Gastrocnemius medialis (tissue), 4 donors: ENCODE measurements at regions not wholly inside any gene's neighbourhood (a gene's known extent, or its start where the extent isn't known, plus 50 kb on each side); places are given as distances from the start of the nearest gene placed in this dataset.

Experiments
- ATAC-seq, 2 donors: fragments of 150-250 bp; one replicate each; pipeline ENCODE4 v1.9.1; 2016
- DNase-seq, 2 donors: peaks; one replicate each; pipeline ENCODE4 v3.0.0-alpha.2; 2019
- H3K27ac ChIP-seq, 4 donors: fragments of 200-600 bp; sonication (generic); 1 replicate in 1 of 4; 2 replicates in 3 of 4; pipeline ENCODE4 v1.5.1; 2016 to 2018; ENCODE audit warnings: mild to moderate bottlenecking in 2 of 4, moderate library complexity in 1 of 4
- H3K27me3 ChIP-seq, 3 donors: fragments of 200-600 bp; sonication (generic) in 2 of 3; 1 replicate in 1 of 3; 2 replicates in 2 of 3; pipeline versions ENCODE4 v1.5.1 to v1.6.0; 2016 to 2019; ENCODE audit warnings: mild to moderate bottlenecking in 1 of 3, moderate library complexity in 1 of 3
- H3K36me3 ChIP-seq, 2 donors: fragments of 200-600 bp; sonication (generic) in 1 of 2; one replicate each; pipeline ENCODE4 v1.5.1; 2017 to 2018
- H3K4me1 ChIP-seq, 2 donors: fragments of 200-600 bp; sonication (generic) in 1 of 2; one replicate each; pipeline ENCODE4 v1.5.1; 2016 to 2017; ENCODE audit warnings: mild to moderate bottlenecking in 2 of 2
- H3K4me3 ChIP-seq, 4 donors: fragments of 200-600 bp; sonication (generic) in 3 of 4; 1 replicate in 1 of 4; 2 replicates in 3 of 4; pipeline ENCODE4 v1.5.1; 2016 to 2019; ENCODE audit warnings: mild to moderate bottlenecking in 2 of 4
- H3K9me3 ChIP-seq, 3 donors: fragments of 200-600 bp; sonication (generic) in 2 of 3; 1 replicate in 1 of 3; 2 replicates in 2 of 3; pipeline ENCODE4 v1.5.1; 2016 to 2019
- POLR2A ChIP-seq, 2 donors: fragments of 450-650 bp; IDR thresholded peaks; one replicate each; pipeline ENCODE4 v1.6.1; 2017; ENCODE audit warnings: antibody characterized with exemption in 2 of 2, mild to moderate bottlenecking in 2 of 2, moderate library complexity in 2 of 2
- in situ Hi-C, 4 donors: fragments of 200-750 bp; cut with MboI; loops; one replicate each; pipeline versions ENCODE4 v1.15.0 to v1.8.0; 2017; ENCODE audit warnings: low sequenced_read_pairs in 4 of 4
- intact Hi-C: fragments of 100-400 bp; cut with DNase I; formaldehyde crosslinking; loops from one replicate; pipeline ENCODE4 v1.15.1; 2023; ENCODE audit warnings: low total_unique reads
- TF ChIP-seq, protein P1 (sequence below), 5 experiments: fragments of 450-650 bp in 3 of 5; fragments of 200-600 bp in 2 of 5; sonication (generic) in 2 of 5; IDR thresholded peaks in 4 of 5; conservative IDR thresholded peaks in 1 of 5; 1 replicate in 4 of 5; 2 replicates in 1 of 5; pipeline ENCODE4 v1.5.1; 2016 to 2019; ENCODE audit warnings: antibody characterized with exemption in 5 of 5, mild to moderate bottlenecking in 3 of 5, moderate library complexity in 3 of 5

DNA sequence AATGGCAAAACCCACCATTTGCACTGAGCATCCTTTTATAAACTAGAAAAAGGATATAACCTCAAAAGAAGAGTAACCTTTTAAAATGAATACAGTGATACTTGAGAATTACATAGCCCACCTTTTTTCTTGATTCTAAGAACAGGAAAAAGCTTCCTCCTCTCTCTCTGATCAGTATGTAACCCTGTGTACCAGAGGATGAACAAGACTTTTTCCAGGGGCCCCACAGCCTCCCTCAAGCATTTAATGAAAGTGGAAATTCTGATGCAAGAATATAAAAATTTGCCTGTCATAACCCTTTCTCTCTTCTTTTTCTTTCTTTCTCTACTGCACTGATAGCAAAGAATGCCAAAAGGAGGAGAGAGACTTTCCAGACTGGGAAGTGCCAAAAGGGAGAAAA, 64.2 kb upstream of the BTN3A2 start:
- H3K27ac ChIP-seq, result no peak overlapping the region
- intact Hi-C loops (no loop called here), in situ Hi-C loops (no loop called here)
- H3K9me3 ChIP-seq, result no peaks in the 10 kb centered on the region
- no peak overlapping the region for H3K4me3 ChIP-seq
- DNase-seq (no peak), ATAC-seq (no peak)
- H3K36me3 ChIP-seq, result no peaks in the 10 kb centered on the region
- peaks cover 16 to 20% of the 10 kb centered on the region in 2 donors for H3K4me1 ChIP-seq
- TF ChIP-seq, protein P1, sequence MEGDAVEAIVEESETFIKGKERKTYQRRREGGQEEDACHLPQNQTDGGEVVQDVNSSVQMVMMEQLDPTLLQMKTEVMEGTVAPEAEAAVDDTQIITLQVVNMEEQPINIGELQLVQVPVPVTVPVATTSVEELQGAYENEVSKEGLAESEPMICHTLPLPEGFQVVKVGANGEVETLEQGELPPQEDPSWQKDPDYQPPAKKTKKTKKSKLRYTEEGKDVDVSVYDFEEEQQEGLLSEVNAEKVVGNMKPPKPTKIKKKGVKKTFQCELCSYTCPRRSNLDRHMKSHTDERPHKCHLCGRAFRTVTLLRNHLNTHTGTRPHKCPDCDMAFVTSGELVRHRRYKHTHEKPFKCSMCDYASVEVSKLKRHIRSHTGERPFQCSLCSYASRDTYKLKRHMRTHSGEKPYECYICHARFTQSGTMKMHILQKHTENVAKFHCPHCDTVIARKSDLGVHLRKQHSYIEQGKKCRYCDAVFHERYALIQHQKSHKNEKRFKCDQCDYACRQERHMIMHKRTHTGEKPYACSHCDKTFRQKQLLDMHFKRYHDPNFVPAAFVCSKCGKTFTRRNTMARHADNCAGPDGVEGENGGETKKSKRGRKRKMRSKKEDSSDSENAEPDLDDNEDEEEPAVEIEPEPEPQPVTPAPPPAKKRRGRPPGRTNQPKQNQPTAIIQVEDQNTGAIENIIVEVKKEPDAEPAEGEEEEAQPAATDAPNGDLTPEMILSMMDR (IDR thresholded peaks at IDR 0.05 in 4 of 5, conservative IDR thresholded peaks at IDR 0.05 in 1 of 5), result no peak
- no peak for TF ChIP-seq POLR2A (IDR thresholded peaks at IDR 0.05)
- no peaks in the 10 kb centered on the region for H3K27me3 ChIP-seq

DNA sequence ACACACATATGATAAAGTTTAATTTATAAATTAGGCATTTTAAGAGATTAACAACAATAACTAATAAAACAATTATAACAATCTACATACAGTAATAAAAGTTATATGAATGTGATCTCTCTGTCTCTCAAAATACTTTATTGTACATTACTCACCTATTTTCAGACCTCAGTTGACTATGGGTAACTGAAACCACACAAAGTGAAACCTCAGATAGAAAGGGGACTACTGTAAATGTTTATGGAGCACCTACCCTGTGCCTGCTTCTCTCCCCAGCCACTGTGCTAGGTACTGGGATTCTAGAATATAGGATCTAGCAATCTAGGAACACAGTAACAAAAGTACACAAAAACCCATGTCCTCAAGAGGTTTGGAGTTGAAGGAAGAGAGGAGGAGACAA, 63.4 kb upstream of the BTN3A2 start:
- no peaks in the 10 kb centered on the region for H3K27me3 ChIP-seq
- TF ChIP-seq POLR2A (IDR thresholded peaks at IDR 0.05), result no peak
- TF ChIP-seq, protein P1 (IDR thresholded peaks at IDR 0.05 in 4 of 5, conservative IDR thresholded peaks at IDR 0.05 in 1 of 5), result no peak
- in situ Hi-C loops, result no loop called here

DNA sequence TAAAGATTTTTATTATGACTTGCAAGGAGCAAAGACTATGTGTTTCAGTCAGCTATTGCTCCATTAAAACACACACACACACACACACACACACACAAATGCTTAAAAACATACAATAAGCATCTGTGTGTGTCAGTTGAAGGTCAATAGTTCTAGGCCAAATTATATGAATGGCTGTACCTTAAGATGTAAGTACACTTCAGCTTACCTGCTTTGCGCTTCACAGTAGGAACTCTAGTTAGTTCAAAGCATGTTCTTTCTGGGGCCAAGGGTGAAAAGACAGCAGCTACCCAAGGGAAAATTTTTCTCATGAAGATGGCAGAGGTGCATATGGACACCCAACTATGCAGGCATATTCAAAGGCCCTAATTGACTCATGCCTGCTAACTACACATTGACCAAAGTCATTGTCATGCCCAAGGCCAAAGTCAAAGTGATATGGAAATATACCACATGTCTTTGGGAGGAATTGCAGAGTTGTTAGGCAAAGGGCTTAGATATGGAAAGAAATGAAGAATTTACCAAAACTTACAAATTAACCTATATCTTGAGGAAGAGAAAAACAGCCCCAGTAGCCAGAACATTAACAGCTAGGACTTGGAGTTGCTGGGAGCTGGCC, 61.9 kb upstream of the BTN3A2 start:
- peaks cover under 1 to 1% of the 10 kb centered on the region in 2 donors for H3K4me1 ChIP-seq
- in situ Hi-C loops (no loop called here), intact Hi-C loops (no loop called here)
- no peak overlapping the region for H3K27ac ChIP-seq
- TF ChIP-seq, protein P1 (IDR thresholded peaks at IDR 0.05 in 4 of 5, conservative IDR thresholded peaks at IDR 0.05 in 1 of 5), result no peak
- TF ChIP-seq POLR2A (IDR thresholded peaks at IDR 0.05), result no peak
- no peak for ATAC-seq
- no peak for DNase-seq
- no peak overlapping the region for H3K4me3 ChIP-seq
- no peaks in the 10 kb centered on the region for H3K9me3 ChIP-seq
- H3K27me3 ChIP-seq, result no peaks in the 10 kb centered on the region
- H3K36me3 ChIP-seq, result no peaks in the 10 kb centered on the region

More for the DNA sequence above, 63.4 kb upstream of the BTN3A2 start:
- Histone ChIP-seq H3K27ac (no peak overlapping the region), H3K4me1 (peaks cover 12 to 13% of the 10 kb centered on the region in 2 donors), H3K36me3 (no peaks in the 10 kb centered on the region), H3K9me3 (no peaks in the 10 kb centered on the region), H3K4me3 (no peak overlapping the region)
- intact Hi-C loops, result no loop called here
- DNase-seq (no peak), ATAC-seq (no peak)

DNA sequence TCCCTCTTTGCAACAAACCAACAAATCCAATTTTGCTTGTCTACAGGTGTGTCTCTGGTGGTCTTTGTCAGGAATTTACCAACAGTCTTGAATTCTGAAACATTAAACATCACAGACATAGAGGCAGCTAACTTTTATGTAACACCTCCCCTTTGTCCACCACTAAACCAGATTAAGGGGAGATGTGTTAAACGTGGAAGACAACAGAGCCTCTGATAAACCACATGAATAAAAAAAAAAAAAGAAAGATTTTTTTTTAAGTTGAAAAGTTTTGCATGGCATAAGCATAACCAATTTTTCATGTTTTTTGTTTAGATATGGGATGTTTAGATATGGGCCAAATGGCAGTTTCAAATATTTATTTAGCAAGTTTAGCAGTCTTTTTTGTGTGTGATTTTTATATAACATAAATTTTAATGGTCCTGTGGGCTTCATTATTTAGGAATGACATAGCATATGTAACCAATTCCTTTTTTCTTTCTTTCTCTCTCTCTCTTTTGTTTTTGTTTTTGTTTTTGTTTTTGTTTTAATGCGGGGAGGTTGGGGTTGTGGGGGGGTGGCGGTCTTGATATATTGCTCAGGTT, 60.7 kb upstream of the BTN3A2 start:
- peak overlapping the region in 1 of 4 donors; percentile 72 for H3K27ac ChIP-seq
- H3K36me3 ChIP-seq, result no peaks in the 10 kb centered on the region
- no peak for ATAC-seq
- no peak for DNase-seq
- in situ Hi-C loops, result no loop called here
- intact Hi-C loops, result no loop called here
- H3K4me1 ChIP-seq, result no peaks in the 10 kb centered on the region
- no peaks in the 10 kb centered on the region for H3K27me3 ChIP-seq
- H3K4me3 ChIP-seq, result peak overlapping the region in 2 of 4 donors; percentile 41 to 45
- TF ChIP-seq, protein P1 (IDR thresholded peaks at IDR 0.05 in 4 of 5, conservative IDR thresholded peaks at IDR 0.05 in 1 of 5), result no peak
- no peak for TF ChIP-seq POLR2A (IDR thresholded peaks at IDR 0.05)
- no peaks in the 10 kb centered on the region for H3K9me3 ChIP-seq
